ENCODE measurements at regions not wholly inside any gene's neighbourhood (a gene's known extent, or its start where the extent isn't known, plus 50 kb on each side); places are given as distances from the start of the nearest gene placed in this dataset.

DNA sequence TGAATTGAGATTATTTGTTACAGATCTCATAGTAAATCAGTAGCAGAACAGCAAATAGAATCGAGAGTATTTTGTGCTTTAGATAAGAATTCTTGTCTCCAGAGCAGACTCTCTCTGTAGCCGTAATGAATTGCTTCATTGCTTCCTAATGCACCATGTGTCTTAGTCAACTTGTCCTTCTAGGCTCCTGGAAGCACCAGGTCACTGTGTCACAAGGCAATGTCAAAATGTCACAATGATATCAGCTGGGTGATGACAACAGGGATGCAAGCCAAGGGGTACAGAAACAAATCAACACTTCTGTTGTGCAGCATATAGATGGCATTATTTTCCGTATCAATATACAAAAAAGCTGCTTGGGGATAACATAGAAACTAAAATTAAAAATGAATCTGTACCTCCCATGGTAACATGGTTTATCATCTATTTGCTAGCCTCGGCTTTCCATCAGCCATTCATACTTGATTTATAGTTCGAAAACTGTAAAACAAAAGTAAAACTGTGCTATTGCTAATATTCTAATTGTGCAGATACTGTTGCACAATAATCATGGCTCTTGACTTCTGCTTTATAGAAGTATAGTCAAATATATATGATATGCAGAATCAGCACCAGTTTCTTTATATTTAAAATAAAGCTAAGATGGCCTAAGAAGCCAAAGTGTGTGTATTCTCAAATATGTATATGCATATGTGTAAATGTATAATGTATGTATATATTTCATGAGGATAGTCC, 435.9 kb upstream of the TLE4 start:
- no peak for DNase-seq (ENCODE audit: low read depth in 2 of 2)

DNA sequence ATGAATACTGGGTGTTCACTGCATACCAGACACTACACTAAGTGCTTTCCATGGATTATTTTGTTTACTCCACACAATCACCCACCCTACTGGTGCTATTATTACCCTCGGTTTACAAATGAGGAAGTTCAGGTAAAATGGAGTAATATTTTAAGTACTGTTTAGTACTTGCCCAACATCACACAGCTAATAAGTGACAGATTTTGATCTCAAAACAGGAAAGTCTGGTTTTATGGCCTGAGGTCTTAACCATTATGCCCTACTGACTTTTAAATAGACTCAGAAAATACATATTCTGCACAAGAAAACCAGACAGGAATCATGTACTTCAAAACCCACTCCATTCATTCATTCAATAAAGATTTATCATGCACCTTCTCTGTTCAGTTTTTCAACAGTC, 431.0 kb upstream of the TLE4 start:
- no peak for DNase-seq (ENCODE audit: low read depth in 2 of 2)

DNA sequence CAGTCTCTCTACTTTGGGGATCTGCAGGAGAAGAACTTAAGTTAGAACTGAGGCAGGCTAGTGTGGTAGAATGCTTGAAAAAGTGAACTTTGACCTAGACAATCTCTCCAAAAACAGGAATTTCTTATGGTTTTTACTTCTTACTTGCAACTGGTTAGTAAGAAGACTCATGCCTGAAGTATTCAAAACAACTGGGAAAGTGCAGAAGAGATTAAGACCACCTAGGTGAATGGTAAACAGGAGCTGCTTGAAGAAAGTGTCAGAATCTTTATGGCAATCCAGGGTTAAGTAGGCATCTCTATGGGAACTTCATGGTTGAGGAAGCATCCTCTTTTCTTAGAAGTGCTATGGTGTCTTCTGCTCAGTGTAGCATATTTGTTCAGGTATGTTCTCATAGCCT, 428.6 kb upstream of the TLE4 start:
- no peak for DNase-seq (ENCODE audit: low read depth in 2 of 2)

DNA sequence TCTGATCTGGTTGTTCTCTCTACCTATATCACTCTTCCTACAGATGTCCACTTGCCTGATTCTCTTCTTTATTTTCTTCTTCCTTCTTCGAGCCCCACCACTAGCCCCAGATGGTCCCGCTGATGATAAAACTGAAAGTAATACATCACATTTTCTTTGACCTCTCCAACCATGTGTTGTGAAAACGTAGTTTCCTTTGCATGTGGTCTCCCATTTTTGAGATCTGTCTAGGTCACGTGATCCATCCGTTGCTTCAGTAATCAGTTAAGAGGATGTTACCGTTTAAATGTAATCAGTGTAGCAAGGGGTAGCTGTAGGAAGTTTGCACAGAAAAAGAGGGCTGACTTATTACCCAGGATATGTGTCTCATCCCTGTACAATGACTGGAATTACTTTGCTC, 426.3 kb upstream of the TLE4 start:
- no peak for DNase-seq (ENCODE audit: low read depth in 2 of 2)

DNA sequence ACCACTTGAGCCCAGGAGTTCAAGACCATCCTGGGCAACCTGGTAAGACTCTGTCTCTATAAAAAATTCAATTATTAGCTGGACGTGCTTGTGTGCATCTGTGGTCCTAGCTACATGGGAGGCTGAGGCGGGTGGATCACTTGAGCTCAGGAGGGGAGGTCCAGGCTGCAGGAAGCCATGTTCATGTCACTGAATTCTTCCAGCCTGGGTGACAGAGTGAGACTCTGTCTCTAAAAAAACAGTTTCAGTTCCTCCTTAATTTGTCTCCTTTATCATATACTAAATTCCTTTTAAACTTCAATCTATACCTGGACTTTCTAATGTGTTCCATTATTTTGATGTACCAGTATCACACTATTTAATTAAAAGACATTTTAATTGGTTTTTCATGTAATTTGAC, 422.2 kb upstream of the TLE4 start:
- DNase-seq (ENCODE audit: low read depth in 2 of 2): no peak

DNA sequence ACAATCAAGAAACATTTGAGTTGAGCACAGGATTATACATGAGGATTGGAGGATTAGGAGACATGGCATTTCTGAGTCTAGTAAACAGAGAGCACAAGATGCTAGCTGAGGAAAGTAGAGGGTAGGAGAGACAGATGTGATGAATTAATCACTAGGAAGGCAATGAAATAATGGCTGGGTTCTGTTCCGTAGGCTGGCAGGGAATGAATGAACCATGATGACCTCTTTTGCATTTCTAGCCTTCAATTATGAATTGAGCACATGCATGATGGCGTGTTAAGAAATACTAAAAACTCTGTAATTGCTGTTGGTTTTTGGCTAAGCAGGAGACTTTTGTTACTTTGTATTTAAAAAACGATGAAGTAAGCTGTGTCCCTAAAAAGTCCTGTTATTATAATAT, 420.0 kb upstream of the TLE4 start:
- no peak for DNase-seq (ENCODE audit: low read depth in 2 of 2)

DNA sequence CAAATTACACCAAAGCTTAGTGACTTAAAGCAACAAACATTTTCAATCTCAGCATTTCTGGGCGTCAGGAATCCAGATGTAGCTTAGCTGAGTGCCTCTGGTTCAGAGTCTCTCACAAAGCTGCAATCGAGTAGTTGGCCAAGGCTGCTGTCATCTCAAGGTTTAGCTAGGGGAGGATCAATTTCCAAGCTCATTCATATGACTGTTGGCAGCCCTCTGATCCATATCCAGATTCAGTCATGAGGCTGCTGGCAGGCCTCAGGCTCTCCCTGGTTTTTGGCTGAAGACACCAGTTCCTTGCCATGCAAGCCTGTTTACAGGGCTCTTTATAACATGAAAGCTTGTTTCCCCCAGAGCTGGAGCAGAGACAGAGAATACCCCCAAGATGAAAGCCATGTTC, 419.5 kb upstream of the TLE4 start:
- DNase-seq (ENCODE audit: low read depth in 2 of 2): no peak

DNA sequence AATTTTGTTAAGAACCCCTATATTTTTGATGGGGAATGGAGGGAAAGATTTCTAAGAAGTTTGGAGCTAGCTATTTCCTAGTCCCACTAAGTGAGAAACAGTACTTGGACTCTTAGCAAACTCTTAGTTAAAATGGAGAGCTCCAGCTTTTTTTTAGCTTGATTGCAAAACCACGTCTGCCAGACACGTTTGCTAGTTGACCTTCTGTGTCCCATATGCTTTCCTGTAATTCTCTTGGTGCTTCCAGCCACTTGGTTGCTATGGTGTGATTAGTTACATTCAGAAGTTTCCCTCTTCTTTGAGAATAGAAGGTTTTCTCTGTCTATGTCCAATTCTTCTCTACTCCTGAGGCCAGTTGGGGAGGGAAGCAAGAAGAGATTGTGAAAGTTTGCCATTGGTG, 417.0 kb upstream of the TLE4 start:
- no peak for DNase-seq (ENCODE audit: low read depth in 2 of 2)

DNA sequence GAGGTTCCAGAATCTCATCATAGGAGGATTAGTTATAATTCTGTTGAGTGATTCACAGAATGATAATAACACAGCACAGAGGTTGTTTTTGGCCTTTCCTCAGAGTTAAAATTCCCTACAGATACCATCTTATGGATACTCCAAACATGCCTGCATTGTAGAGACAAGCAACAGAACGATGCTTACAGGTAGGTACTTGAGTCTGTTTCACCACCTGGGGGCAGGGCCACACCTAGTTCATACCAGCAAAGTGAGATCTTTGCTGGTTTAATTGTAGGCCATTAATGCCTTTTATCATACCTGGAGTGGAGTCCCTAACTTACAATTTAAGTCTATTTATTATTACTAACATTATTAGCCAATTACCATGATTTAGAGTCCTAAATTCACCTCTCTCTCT, 416.5 kb upstream of the TLE4 start:
- DNase-seq (ENCODE audit: low read depth in 2 of 2): no peak

DNA sequence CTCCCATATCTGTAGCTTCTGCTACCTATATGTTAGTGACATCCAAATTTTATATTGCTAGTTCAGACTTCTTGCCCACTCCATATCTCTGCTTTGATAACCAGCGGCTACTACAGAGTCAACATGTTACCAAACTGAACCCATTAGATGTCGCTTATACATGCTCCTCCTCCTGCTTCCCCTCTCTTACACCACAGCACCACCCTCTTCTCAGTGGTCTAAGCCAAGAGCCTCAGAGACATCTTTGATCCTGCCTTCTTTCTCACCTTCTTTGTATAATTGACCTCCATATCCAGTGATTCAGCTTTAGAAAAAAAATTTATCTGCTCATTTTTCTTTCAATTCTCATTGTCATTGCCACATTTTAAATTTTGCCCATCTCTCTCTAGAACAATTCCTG, 408.2 kb upstream of the TLE4 start:
- no peak for DNase-seq (ENCODE audit: low read depth in 2 of 2)

DNA sequence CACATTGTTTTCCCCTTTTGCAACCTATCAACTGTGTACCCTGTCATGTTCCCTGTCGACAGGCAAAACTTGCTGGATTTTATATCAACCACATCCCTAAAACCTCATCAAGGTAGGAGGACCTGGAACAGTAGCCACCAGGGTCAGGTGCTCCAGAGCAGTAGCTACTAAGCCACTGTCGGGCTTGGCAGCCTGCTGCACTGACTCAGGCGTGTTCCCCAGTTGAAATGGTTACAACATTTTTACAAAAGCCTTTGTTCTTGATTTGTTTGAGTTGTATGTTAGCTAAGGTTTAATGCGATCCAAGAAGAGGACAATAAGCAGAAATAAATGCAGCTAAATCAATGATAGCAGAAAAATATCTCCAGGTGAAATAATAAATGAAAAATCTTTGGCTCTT, 407.4 kb upstream of the TLE4 start:
- DNase-seq (ENCODE audit: low read depth in 2 of 2): no peak

DNA sequence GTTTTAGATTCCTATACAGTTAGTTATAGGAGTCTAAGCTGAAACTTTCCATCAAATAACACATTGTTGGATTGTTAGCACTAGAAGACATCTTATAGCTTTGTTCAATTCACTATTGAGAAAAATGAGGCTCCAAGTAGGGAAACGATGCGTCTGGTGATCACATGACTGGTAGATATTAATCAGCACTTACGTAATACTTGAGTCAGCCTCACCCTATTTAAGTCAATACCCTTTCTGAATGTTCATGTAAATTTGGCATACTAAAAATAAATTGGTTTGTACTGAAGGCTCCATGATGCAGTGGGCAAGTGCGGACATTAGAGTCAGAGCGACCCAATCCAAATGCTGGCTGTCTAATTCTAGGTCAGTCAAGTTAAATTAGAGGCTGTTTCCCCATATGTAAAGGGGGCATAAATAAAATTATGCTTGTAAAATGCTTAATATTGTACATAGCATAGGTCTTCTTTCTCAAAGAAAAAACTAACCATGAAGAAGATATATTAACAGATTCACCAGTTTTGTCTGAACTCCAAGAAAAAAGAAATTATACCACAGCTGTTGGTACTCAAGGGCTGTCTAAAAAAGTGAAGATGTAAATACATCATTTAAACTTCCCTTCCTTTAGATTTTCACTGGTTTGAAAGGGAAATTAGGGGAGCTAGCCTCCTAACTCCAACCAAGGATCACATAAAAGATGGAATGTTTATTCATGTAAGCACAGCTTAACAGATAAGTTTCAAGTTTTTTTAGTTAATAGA, 406.6 kb upstream of the TLE4 start:
- no peak for DNase-seq (ENCODE audit: low read depth in 2 of 2)

DNA sequence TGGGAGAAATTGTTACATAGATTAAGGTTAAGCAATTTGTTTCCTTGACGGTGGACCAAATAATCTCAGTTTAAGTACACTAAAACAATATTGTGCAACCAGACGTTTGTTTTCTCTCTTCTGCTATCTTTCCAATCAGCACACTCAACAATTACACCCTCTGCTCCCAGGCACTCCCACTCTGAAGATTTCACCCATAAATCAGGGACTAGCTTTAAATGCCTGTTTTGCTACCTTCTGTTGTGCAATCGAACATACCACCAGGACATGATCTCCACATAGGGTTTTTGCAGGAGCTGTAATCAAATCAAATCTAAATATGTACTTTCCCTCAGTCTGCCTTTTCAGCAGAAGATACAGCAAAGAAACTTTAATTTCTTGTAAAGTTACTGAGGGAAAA, 405.8 kb upstream of the TLE4 start:
- no peak for DNase-seq (ENCODE audit: low read depth in 2 of 2)

DNA sequence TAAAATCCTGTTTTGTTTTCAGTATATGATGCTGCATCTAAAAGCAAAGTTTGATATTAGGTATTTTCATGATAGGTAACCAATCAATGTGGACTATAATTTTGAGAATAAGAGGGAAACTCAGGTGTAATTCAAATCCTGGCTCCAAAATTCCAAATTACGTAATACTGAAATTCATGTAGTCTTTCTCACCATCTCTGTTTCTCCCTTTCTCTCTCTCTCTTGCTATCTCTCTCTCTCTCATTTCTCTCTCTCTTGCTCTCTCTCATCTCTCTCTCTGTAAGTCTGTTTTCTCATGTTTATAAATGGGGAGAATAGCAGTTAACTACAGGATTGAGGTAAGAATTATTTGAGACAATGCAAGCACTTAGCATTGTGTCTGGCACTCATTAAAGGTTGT, 401.1 kb upstream of the TLE4 start:
- no peak for DNase-seq (ENCODE audit: low read depth in 2 of 2)

DNA sequence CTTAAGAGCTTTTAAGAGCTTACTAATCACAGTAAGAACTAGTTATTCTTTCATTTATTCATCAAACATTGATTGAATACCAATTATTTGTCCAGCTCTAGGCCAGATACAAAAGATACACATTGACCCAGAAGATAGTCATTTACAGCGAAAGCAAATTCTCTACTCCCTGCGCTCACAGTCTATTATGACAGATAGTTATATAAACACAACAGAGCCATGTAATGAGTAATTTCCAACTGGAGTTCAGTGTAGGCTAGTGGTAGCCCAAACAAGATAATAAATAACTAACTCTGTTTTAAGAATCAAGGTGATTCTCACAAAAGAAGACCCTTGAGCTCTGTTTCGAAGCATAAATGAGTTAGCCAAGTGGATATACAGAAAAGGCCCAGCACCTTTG, 397.8 kb upstream of the TLE4 start:
- DNase-seq (ENCODE audit: low read depth in 2 of 2): no peak

DNA sequence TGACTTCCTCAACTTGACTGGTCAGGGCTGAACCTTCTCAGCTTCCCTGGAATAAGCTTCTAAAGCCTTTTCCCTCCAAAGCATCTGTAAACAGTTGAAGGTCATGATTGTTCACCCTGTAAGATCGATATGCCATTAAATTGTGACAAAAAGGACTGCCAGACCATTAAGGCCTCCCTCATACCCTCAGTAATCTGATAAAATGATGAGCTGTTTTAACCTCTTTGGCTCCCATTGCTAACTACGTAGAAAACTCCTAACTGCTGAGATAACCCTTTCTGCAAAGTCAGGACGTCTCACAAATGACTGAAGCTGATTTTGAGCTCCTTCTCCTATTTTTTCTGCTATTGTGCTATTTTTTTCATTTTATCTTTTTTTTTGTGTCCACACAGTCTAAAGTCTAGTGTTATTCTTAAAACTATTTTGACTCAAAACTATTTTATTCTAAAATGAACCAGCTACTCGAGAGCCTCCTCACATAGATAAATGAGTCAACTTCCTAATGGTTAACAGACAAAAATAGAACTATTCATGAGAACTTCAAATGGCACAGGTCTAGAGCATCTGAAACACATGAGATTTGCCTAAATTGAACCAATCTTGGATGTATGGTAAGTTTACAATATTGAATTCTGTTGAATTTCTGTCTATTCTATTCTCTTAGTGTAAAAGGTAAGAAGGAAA, 395.6 kb upstream of the TLE4 start:
- DNase-seq (ENCODE audit: low read depth in 2 of 2): no peak

DNA sequence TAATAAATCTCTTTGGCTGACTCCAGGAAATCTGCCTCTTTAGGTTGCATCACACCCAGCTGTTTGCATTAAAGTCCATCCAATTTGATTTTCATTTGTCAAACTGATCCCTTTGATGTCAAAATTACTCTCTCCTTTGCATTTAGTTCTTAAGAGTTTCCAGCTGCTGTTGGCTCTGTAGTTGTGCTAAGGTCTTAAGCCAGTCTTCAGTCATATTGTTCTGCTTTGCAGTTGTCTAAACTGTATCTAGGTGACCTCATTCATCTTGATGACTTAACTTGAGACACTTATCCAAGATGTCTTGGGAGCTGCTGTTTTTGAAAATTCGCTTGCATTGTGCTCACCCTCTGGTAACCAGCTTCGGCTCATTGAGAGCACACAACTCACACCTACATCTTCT, 386.9 kb upstream of the TLE4 start:
- DNase-seq (ENCODE audit: low read depth in 2 of 2): no peak

DNA sequence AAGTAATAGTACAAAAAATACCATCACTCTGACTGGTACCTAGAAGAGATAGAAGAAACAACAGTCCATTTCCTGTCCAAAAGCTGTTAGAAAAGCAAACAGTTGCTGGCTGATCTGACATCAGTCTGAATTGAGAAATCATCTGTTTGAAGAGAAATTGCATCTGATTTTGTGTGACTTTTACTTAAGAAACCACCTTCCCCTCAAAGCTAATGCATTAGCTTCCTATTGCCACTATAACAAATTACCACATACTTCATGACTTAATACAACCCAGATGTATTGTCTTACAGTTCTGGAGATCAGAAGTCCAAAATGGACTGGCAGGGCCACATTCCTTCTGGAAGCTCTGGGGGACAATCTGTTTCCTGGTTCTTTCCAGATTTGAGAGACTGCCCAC, 385.9 kb upstream of the TLE4 start:
- DNase-seq (ENCODE audit: low read depth in 2 of 2): no peak

DNA sequence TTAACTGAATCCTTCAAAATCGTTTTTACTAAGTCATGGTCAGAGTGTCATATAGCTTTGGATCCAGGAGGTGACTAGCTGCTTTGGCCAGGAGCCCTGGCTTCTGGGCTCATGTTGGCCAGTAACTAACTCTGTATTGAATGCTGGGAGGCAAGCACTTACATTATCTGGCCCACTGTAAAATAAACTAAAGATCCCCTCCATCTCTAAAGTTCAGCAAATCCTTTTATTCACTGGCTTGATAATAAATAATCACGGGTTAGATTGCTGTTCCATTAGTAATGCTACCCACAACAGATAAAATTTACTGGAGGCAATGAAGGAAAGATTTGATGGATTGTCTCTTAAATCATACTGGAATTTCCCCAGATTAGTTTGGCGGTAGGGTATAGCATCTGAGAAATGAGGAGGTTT, 382.2 kb upstream of the TLE4 start:
- no peak for DNase-seq (ENCODE audit: low read depth in 2 of 2)

DNA sequence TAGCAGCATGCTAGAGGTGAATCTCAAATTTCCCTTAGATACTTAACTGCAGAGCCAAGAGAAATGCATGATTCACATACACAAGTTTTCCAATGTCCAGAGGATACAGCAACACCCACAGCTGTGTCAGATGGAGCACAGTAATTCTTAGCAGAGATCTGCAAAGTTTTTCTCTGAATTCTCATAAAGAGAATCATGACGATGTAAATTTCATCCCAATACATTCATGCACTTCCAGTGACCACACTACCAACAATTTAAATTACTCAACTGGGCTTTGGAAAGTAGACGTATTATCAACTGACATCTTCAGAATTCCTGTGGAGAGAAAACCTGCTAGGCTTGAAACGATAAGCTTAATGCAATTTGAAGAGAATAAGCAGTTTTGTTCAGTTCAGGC, 378.8 kb upstream of the TLE4 start:
- no peak for DNase-seq (ENCODE audit: low read depth in 2 of 2)

DNA sequence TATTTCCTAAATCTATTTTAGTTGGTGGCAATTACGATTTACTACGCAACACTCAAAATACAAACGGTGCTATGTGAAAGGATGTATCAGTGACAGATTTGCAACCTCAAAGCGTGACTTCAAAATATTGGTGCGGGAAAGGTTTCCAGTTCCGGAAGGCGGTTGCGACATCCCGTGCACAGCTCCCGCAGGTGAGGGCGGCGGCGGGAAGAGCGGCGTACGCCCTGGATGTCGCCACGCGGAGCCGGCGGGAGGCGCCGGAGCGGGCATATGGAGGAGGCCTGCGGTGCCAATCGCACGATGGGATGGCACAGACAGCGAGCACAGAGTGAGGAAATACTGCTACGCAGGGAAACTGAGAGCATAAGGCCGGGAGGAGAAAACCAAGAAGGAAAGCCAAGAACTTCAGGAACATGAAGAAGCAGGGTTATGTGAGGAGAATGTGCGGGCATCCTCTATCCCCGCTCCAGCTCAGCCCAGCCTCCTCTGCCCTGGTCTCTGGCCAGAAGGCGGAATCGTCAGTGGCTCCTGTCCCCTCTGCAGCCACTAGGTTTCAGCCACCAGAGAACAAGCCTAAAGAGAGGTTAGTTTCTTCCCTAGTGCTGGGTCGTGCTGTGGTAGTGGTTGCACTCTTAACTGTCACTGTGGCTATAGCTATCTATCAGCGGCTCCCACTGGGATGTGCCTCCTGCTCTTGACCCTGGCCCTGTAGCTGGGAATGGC, 378.1 kb upstream of the TLE4 start:
- DNase-seq (ENCODE audit: low read depth in 2 of 2): no peak

DNA sequence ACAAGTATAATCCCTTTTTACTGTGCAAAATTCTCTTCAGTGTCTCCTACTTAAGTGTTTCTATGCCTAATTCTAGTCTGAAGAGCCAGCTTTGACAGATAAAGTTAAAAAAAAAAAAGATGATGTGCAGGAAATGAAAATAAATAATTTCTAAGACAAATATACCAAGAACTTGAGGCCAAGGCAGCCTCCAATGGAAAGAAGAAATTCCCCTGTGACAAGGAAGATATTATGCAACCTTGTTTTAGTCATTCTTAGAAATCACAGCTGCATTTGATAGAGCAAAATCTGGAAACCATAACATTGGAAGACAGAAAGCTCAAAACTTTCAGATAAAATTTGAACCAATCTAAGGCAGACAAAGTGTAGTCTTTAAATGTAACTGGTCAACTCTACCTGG, 375.9 kb upstream of the TLE4 start:
- no peak for DNase-seq (ENCODE audit: low read depth in 2 of 2)
